HT-29 (cell line): ENCODE measurements at regions not wholly inside any gene's neighbourhood (a gene's known extent, or its start where the extent isn't known, plus 50 kb on each side); places are given as distances from the start of the nearest gene placed in this dataset.
"Not testable (repeated sequence)": the region's sequence is repeated elsewhere in the genome, so short reads cannot be mapped to it uniquely, and the experiment has no call there.

Source experiments
- DNase-seq: peaks from one replicate; pipeline ENCODE4 v3.0.0-alpha.2; 2015; ENCODE audit warnings: low spot score

DNA sequence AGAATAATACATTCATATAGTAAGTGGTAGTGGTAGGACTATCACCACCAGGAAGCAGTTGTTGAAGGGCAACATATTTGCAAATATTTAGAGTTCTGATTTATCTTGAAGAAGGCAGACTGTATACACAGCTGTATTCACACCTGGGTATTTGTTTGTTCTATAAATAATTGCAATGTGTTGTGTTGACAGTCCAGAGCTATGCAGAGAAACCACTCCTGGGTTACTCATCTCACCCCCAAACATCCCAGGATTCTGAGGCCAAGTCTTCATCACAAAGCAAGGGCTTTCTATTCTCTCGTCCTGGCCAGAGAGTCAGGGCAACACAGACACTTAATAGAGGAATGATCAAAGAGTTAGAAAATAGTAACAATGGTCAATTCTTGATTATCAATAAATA lies 102.1 kb upstream of the FAT3 start:
- DNase-seq, result peak; percentile 4

DNA sequence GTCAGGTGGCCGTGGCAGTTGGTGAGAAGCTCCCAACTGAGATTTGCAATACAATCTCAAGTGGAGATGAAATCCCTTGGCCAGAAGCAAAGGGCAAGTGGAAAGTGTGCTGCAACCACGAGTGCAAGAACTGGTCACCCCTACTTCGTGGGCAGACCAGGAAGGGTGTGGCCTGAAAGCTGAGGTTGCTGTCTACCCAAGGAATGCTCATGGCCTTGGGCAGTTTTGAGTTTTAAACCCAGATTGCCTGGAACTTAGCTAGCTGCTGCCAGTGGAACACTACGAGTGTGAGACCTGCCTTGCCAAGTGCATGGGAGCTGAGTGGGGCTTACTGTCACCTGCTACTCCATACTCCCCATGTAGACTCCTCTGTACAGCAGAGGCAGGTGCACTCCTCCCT lies 113.3 kb upstream of the FAT3 start:
- no peak for DNase-seq

DNA sequence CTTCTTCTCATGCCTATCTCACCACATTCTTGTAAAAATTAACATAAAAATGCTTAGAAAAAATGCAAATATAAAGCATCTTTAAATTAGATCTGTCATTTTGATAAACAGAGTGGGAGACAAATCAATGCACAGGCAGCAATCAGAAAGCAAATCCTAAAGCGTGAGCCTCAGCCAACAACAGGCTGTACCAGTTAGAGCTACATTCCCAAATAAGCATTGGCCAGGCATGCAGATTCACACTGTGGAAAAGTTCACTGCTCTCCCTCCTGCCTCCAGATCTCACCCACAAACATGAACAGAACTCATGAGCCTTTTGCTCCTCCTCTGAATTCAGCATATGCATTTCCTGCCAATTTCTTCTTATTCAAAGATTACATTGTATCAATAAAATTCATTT lies 115.2 kb upstream of the FAT3 start:
- DNase-seq, result no peak

DNA sequence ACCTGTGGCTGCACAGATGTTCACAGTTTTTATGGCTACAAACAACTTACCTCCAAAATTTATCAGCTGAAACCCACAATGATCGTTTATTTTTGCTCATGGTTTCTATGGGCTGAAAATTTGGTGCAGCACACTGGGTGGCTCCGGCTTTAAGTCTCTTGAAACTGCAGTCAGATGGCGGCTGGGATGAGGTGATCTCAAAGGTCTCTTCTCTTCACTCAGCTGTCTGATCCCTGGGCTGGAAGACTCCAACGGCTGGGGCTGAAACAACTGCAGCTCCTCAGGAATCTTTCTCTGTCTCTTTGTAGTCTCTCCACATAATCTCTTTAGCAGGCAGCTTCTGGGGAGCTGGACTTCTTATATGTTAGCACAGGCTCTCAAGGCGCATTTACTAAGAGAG lies 117.3 kb upstream of the FAT3 start:
- DNase-seq, result no peak

DNA sequence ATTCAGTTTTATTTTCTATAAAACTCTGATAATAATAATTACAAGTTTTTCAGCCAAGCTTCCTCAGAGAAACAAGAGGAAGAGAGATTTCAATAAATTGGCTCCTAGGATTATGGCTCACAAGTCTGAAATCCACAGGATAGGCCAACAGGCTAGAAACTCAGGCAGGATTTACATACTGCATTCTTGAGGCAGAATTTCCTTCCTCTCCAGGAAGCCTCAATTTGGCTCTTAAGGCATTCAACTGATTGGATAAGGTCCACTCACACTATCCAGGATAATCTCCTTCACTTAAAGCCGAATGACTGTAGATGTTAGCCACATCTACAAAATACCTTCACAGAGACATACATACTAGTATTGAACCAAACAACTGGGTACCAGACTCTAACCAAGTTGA lies 120.3 kb upstream of the FAT3 start:
- no peak for DNase-seq

- DNase-seq, result no peak
Observed at GRCh38 chr11:92101920-92102319, 122.7 kb upstream of the FAT3 start.

GRCh38 chr11:92099183-92099582 lies 125.4 kb upstream of the FAT3 start:
- no peak for DNase-seq

DNA sequence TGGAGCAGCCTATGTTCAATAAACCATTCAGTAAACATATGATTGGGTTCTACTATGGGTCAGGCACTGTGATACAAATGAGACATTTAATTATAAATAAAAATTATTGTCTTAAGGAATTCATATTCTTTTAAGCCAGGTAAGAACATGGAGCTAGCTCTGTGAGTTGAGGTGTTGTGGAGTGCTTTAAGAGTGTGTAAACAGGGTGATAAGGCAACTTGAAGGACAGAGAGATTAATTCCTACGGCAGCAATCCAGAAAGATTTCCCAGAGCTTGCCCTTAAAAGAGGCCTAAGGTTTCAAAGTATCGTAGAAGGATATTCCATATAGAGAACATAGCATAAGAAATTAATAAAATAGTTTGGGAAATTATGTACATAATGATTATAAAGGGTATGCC lies 126.4 kb upstream of the FAT3 start:
- DNase-seq, result no peak

GRCh38 chr11:92087725-92088537 lies 136.7 kb upstream of the FAT3 start:
- no peak for DNase-seq

GRCh38 chr11:92083123-92083522 lies 141.5 kb upstream of the FAT3 start:
- DNase-seq, result no peak

GRCh38 chr11:92082652-92083051 lies 142.0 kb upstream of the FAT3 start:
- no peak for DNase-seq

DNA sequence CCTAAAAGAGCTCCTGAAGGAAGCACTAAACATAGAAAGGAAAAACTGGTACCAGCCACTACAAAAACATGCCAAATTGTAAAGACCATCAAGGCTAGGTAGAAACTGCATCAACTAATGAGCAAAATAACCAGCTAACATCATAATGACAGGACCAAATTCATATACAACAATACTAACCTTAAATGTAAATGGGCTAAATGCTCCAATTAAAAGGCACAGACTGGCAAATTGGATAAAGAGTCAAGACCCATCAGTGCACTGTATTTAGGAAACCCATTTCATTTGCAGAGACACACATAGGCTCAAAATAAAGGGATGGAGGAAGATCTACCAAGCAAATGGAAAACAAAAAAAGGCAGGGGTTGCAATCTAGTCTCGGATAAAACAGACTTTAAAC lies 150.1 kb upstream of the FAT3 start:
- not testable (repeated sequence) for DNase-seq

DNA sequence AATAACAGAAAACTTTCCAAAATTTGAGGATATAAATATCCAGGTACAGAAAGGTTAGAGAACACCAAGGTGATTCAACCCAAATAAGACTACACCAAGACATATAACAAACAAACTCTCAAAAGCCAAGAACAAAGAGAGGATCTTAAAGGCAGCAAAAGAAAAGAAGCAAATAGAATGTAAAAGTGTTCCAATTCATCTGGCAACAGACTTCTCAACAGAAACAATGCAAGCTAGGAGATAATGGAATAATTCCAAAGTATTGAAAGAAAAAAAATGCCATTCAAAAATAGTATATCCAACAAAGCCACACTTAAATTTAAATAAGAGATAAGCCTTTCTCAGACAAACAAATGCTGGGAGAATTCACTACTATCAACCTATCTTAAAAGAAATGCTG lies 153.0 kb upstream of the FAT3 start:
- no peak for DNase-seq

DNA sequence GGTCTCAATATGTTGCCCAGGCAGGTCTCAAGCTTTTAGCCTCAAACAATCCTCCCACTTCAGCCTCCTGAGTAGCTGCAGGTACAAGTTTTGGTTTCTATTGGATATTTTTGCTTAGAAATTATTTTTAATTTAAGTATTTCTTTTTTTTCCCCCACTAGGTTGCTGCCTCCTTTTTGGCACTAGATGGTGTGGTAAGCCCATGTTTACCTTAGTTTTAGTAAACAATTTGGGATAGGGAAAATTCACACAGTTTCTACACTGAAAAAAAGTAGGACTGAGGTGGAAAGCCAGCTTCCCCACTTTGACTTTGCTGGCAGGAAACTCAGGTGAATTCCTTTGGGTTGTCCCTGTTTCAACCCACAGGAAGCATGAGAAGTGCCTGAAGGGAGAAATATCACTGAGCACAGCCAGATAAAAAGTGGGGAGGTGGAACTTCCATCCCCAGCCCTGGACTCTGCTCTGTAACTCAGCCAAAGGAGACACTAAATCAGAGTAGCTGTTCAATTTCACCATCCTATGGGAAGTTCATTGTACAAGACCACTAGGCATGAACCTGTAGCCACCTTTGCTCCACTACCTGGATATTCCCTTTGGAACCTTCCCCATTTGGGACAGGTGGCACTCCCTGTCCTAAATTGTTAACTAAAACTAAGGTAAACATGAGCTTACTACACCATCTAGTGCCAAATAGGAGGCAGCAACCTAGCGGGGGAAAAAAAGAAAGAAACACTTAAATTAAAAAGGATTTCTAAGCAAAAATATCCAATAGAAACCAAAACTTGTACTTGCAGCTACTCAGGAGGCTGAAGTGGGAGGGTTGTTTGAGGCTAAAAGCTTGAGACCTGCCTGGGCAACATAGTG lies 154.4 kb upstream of the FAT3 start:
- DNase-seq, result no peak

DNA sequence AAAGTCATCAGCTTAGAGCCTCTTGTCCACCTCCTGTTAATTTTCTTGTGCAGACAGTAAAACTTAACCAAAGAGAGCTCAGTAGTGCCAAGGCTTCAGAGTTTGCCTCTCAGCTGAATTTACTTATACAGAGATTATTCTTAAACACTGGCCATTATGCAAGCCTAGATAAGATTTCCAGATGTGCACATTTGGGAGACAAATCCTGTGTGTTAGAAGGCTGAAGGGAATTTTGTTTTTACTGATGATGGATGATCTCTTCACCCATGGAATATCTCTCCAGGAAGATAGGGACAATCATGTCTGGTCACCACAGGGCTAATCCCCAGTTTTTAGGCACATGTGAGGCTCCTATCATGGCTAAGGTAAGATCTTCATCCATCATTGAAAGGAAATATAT lies 157.6 kb upstream of the FAT3 start:
- DNase-seq, result no peak

GRCh38 chr11:92061456-92062062 lies 163.1 kb upstream of the FAT3 start:
- DNase-seq, result no peak

GRCh38 chr11:92057849-92058442 lies 166.7 kb upstream of the FAT3 start:
- DNase-seq, result no peak

DNA sequence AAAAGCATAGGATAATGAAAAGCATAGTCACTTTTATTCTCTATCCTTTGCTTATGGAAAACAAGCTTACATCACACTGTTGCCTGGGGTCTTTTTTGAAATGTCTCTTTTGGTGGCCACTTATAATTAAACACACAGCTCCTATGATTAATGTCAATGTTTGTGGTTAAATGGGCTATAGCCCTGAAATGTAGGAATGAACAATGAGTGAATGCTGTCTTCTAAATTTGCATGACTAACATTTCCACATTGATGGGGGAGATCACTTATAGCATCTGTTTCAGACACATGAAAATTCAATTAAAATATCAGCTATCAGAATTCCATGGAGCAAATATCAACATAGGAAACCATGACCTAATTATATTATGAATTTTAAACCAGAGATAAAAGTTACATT lies 171.4 kb upstream of the FAT3 start:
- no peak for DNase-seq

DNA sequence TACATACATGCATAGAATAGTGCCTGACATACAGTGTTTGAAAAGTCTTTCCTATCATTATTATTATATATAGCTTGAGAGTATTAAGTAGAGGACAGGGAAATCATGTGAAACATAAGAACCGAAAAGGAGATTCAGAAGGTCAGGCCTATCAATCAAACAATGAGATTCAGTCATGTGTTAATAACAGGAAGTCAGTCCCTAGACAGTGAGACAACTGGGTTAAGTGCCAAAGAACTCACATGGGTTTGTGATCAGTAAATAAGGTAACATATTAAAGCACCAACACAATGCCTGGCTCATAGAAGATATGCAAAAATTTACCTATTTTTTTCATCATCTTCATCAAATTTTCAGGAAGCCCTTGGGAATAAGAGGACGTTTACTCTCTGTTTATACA lies 174.3 kb upstream of the FAT3 start:
- no peak for DNase-seq

DNA sequence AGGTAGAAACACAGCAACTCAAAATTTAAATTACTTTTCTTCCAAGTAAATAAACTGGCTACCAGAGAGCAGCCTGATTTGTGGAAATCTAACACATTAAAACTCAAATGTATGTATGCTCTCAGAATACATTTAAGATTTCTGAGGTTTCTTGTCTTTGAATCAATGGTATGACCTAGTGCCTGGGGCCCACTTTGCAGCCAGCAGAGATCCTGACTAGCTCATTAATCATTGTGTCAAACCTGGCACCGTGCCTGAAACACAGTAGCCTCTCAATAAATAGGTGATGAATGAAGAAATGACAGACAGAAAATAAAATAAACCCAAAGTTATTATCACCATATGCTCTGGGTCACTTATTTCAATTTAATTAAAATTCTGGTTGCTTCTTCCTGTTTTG lies 176.2 kb upstream of the FAT3 start:
- DNase-seq, result peak; percentile 49

DNA sequence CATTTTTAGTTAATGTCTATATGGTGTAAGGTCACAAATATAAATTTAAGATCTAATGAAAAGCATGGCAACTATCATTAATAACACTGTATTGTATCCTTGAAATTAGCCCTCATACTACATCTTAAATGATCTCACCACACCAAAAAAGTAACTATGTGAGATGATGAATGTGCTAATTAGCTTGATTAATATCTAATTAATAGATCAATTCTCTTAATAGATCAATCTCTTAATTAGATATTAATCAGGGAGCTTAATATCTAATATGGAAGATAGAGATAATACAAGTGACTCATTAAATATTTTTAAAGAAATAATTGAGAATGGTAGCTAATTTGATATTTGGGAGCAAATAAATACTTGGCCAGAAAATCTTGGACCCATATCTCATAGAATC lies 178.5 kb upstream of the FAT3 start:
- no peak for DNase-seq

DNA sequence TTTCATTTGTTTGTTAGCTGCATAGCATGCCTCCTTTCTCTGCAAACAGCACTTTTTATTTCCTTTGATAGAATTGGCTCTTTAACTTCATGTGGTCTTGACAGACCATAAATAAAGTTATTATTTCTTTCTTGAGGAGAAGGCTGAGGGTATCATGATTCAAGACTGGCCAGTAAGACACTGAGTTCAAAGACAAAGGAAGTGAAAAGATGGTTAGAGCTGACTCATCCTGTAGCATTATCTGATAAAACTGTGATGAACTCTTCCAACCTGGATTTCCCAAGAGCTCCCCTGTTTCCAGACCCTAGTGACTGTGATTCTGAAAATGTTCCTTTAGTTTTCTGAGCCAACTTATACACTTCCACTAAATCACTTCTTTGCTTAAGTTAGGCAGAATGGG lies 179.3 kb upstream of the FAT3 start:
- DNase-seq, result no peak
